DND-41 (cell line): ENCODE measurements at regions not wholly inside any gene's neighbourhood (a gene's known extent, or its start where the extent isn't known, plus 50 kb on each side); places are given as distances from the start of the nearest gene placed in this dataset.
"Not testable (repeated sequence)": the region's sequence is repeated elsewhere in the genome, so short reads cannot be mapped to it uniquely, and the experiment has no call there.

ENCODE experiments used
- EZH2 ChIP-seq: IDR thresholded peaks from 3 replicates; pipeline ENCODE4 v1.6.1; 2012; ENCODE audit warnings: borderline replicate concordance, low read depth, mild to moderate bottlenecking, moderate library complexity, low read length, inconsistent platforms; ENCODE audit not compliant: severe bottlenecking
- TF ChIP-seq, protein P1 (sequence below): IDR thresholded peaks from 2 replicates; pipeline ENCODE4 v1.5.1; 2012; ENCODE audit warnings: borderline replicate concordance, low read length, moderate library complexity, mild to moderate bottlenecking; ENCODE audit not compliant: poor library complexity, severe bottlenecking; ENCODE audit errors: extremely low read depth

- TF ChIP-seq, protein P1, sequence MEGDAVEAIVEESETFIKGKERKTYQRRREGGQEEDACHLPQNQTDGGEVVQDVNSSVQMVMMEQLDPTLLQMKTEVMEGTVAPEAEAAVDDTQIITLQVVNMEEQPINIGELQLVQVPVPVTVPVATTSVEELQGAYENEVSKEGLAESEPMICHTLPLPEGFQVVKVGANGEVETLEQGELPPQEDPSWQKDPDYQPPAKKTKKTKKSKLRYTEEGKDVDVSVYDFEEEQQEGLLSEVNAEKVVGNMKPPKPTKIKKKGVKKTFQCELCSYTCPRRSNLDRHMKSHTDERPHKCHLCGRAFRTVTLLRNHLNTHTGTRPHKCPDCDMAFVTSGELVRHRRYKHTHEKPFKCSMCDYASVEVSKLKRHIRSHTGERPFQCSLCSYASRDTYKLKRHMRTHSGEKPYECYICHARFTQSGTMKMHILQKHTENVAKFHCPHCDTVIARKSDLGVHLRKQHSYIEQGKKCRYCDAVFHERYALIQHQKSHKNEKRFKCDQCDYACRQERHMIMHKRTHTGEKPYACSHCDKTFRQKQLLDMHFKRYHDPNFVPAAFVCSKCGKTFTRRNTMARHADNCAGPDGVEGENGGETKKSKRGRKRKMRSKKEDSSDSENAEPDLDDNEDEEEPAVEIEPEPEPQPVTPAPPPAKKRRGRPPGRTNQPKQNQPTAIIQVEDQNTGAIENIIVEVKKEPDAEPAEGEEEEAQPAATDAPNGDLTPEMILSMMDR, result not testable (repeated sequence)
- not testable (repeated sequence) for TF ChIP-seq EZH2
Observed at GRCh38 chr2:242049492-242049891, 180.0 kb downstream of the RTP5 start.
